H1 (cell line): ENCODE measurements at regions not wholly inside any gene's neighbourhood (a gene's known extent, or its start where the extent isn't known, plus 50 kb on each side); places are given as distances from the start of the nearest gene placed in this dataset.
A peak's percentile ranks its signal among the peaks of the same experiment; 100 is the strongest.

Source experiments
- CTCF ChIA-PET: fragments of 300-600 bp; sonication (Branson Sonifier 250); formaldehyde crosslinking; loops from one replicate; lab custom pipeline; 2021; ENCODE audit not compliant: partially characterized antibody; lab: Charles Lee
- POLR2A ChIA-PET: fragments of 300-600 bp; sonication (Branson Sonifier 250); formaldehyde crosslinking; loops from one replicate; lab custom pipeline; 2021; ENCODE audit warnings: inconsistent platforms; ENCODE audit not compliant: partially characterized antibody; lab: Charles Lee
- DNase-seq, 2 experiments: peaks; one replicate each; pipeline versions ENCODE4 v3.0.0 to v3.0.0-alpha.2; 2010 to 2022; ENCODE audit warnings: low spot score in 2 of 2, low read depth in 1 of 2, mixed read lengths in 1 of 2
- FAIRE-seq: peaks from 2 replicates; lab custom pipeline; 2011; peaks lifted over from hg19 to GRCh38; lab: Jason Lieb, UNC
- H2AFZ ChIP-seq: 2 replicates; pipeline ENCODE4 v1.8.1; 2012; ENCODE audit warnings: low read length, inconsistent platforms
- H2AK5ac ChIP-seq: 2 replicates; pipeline ENCODE4 v1.6.1; 2013; ENCODE audit warnings: low read depth, low read length
- H2BK120ac ChIP-seq: replicated peaks from 2 replicates; pipeline ENCODE3; 2013; ENCODE audit warnings: low read depth, low read length, inconsistent platforms
- H2BK12ac ChIP-seq: 2 replicates; pipeline ENCODE4 v1.6.1; 2013; ENCODE audit warnings: low read depth, low read length
- H2BK15ac ChIP-seq: 2 replicates; pipeline ENCODE4 v1.6.1; 2013; ENCODE audit warnings: low read length
- H2BK20ac ChIP-seq: 2 replicates; pipeline ENCODE4 v1.6.1; 2013; ENCODE audit warnings: low read length
- H2BK5ac ChIP-seq: 2 replicates; pipeline ENCODE4 v1.6.1; 2013; ENCODE audit warnings: low read depth, low read length
- H3K14ac ChIP-seq: 2 replicates; pipeline ENCODE4 v1.6.1; 2013; ENCODE audit warnings: inconsistent platforms; ENCODE audit not compliant: insufficient read length
- H3K18ac ChIP-seq: 2 replicates; pipeline ENCODE4 v1.6.1; 2013; ENCODE audit warnings: low read length; ENCODE audit errors: extremely low read depth
- H3K23ac ChIP-seq: 2 replicates; pipeline ENCODE4 v1.6.1; 2013; ENCODE audit warnings: inconsistent platforms; ENCODE audit not compliant: insufficient read length
- H3K23me2 ChIP-seq: 2 replicates; pipeline ENCODE4 v1.6.1; 2013; ENCODE audit warnings: low read depth, low read length
- H3K27ac ChIP-seq: 2 replicates; pipeline ENCODE4 v1.6.1; 2011; ENCODE audit warnings: low read depth, low read length, inconsistent platforms
- H3K27me3 ChIP-seq, 4 experiments: replicated peaks in 1 of 4; 1 replicate in 1 of 4; 2 replicates in 3 of 4; pipeline versions ENCODE4 v1.6.1 to v1.8.1; 2011 to 2013; ENCODE audit warnings: low read length in 3 of 4, mild to moderate bottlenecking in 3 of 4, inconsistent platforms in 2 of 4, mixed read lengths in 2 of 4, moderate library complexity in 1 of 4; ENCODE audit not compliant: control insufficient read depth in 3 of 4, insufficient read depth in 3 of 4; ENCODE audit errors: extremely low read depth in 1 of 4
- H3K36me3 ChIP-seq, 4 experiments: 2 replicates each; pipeline versions ENCODE4 v1.6.1 to v1.8.1; 2011 to 2013; ENCODE audit warnings: mild to moderate bottlenecking in 4 of 4, low read length in 3 of 4, moderate library complexity in 2 of 4, control low read depth in 1 of 4, inconsistent platforms in 1 of 4; ENCODE audit not compliant: insufficient read depth in 4 of 4, control insufficient read depth in 2 of 4
- H3K4ac ChIP-seq: replicated peaks from 2 replicates; pipeline ENCODE3; 2013; ENCODE audit warnings: low read length, low read depth, mixed read lengths, inconsistent platforms; ENCODE audit not compliant: insufficient read length
- H3K4me1 ChIP-seq, 4 experiments: replicated peaks in 1 of 4; 1 replicate in 1 of 4; 2 replicates in 3 of 4; pipeline versions ENCODE4 v1.6.1 to v1.8.1; 2011 to 2013; ENCODE audit warnings: low read length in 3 of 4, inconsistent platforms in 2 of 4, mixed read lengths in 1 of 4; ENCODE audit not compliant: insufficient read depth in 4 of 4, control insufficient read depth in 3 of 4
- H3K4me2 ChIP-seq, 2 experiments: 2 replicates each; pipeline versions ENCODE4 v1.6.1 to v1.8.1; 2011 to 2013; ENCODE audit warnings: low read depth in 2 of 2, low read length in 2 of 2, control low read depth in 1 of 2, inconsistent platforms in 1 of 2, mild to moderate bottlenecking in 1 of 2; ENCODE audit not compliant: insufficient read depth in 1 of 2
- H3K4me3 ChIP-seq, 4 experiments: fragments of 200-600, 300-600 bp in 1 of 4; sonication (generic), shearing (Covaris generic), sonication (Bioruptor Twin) in 1 of 4; 2 replicates each; pipeline versions ENCODE4 v1.5.1 to v1.8.1; 2011 to 2016; ENCODE audit warnings: low read length in 4 of 4, low read depth in 3 of 4, control low read depth in 2 of 4, inconsistent platforms in 2 of 4, mild to moderate bottlenecking in 2 of 4, mixed read lengths in 1 of 4, moderate library complexity in 1 of 4; ENCODE audit not compliant: insufficient read depth in 2 of 4; ENCODE audit errors: extremely low read depth in 1 of 4
- H3K56ac ChIP-seq: replicated peaks from 2 replicates; pipeline ENCODE3; 2013; ENCODE audit warnings: low read depth, mild to moderate bottlenecking, mixed read lengths, low read length, inconsistent platforms; ENCODE audit not compliant: insufficient read length
- H3K79me1 ChIP-seq: 2 replicates; pipeline ENCODE4 v1.6.1; 2013; ENCODE audit warnings: low read depth, low read length, control low read depth
- H3K79me2 ChIP-seq, 2 experiments: 2 replicates each; pipeline versions ENCODE4 v1.6.1 to v1.8.1; 2012 to 2013; ENCODE audit warnings: low read length in 2 of 2, mild to moderate bottlenecking in 2 of 2, inconsistent platforms in 1 of 2; ENCODE audit not compliant: insufficient read depth in 2 of 2, control insufficient read depth in 1 of 2
- H3K9ac ChIP-seq, 4 experiments: replicated peaks in 1 of 4; 1 replicate in 1 of 4; 2 replicates in 3 of 4; pipeline versions ENCODE4 v1.6.1 to v1.8.1; 2011 to 2013; ENCODE audit warnings: low read depth in 3 of 4, low read length in 3 of 4, control low read depth in 2 of 4, mild to moderate bottlenecking in 2 of 4, moderate library complexity in 2 of 4, inconsistent platforms in 1 of 4; ENCODE audit errors: extremely low read depth in 1 of 4
- H3K9me3 ChIP-seq, 2 experiments: 2 replicates each; pipeline versions ENCODE4 v1.6.1 to v1.8.1; 2012 to 2013; ENCODE audit warnings: mild to moderate bottlenecking in 2 of 2, moderate library complexity in 2 of 2, control low read depth in 1 of 2, inconsistent platforms in 1 of 2, low read depth in 1 of 2, low read length in 1 of 2, mixed read lengths in 1 of 2; ENCODE audit not compliant: insufficient read depth in 2 of 2
- H4K20me1 ChIP-seq, 2 experiments: replicated peaks in 1 of 2; 2 replicates each; pipeline versions ENCODE3 to v1.8.1; 2011 to 2013; ENCODE audit warnings: inconsistent platforms in 2 of 2, low read length in 2 of 2, mild to moderate bottlenecking in 1 of 2; ENCODE audit not compliant: insufficient read depth in 2 of 2, control insufficient read depth in 1 of 2
- H4K5ac ChIP-seq: 2 replicates; pipeline ENCODE4 v1.6.1; 2013; ENCODE audit warnings: low read length, low read depth, mixed read lengths, inconsistent platforms; ENCODE audit not compliant: insufficient read length
- H4K8ac ChIP-seq: 2 replicates; pipeline ENCODE4 v1.8.0; 2013; ENCODE audit warnings: mild to moderate bottlenecking, moderate library complexity, low read length, inconsistent platforms; ENCODE audit not compliant: insufficient read depth; ENCODE audit errors: extremely low read depth
- H4K91ac ChIP-seq: replicated peaks from 2 replicates; pipeline ENCODE3; 2013; ENCODE audit warnings: low read length, mixed read lengths, inconsistent platforms; ENCODE audit not compliant: insufficient read length
- CEBPB ChIP-seq: IDR thresholded peaks from 2 replicates; pipeline ENCODE4 v1.6.1; 2012; ENCODE audit warnings: low read depth, low read length
- SIRT6 ChIP-seq: IDR thresholded peaks from one replicate; pipeline ENCODE4 v1.7.1; 2012; ENCODE audit warnings: low read length, inconsistent platforms
- WGBS, 2 experiments: shearing (Covaris generic) in 1 of 2; methylation state at CpG; one replicate each; pipeline versions ENCODE4 v1.1.6 to v1.1.7; 2013 to 2015; ENCODE audit warnings: low lambda C conversion rate in 2 of 2, mixed read lengths in 2 of 2, inconsistent platforms in 1 of 2, low coverage in 1 of 2, missing lambda C conversion rate in 1 of 2; ENCODE audit not compliant: insufficient replicate concordance in 2 of 2, insufficient coverage in 1 of 2, insufficient read length in 1 of 2; ENCODE audit errors: extremely low coverage in 1 of 2, missing lambda C conversion rate in 1 of 2; 5-methylcytosine and 5-hydroxymethylcytosine counted together

DNA sequence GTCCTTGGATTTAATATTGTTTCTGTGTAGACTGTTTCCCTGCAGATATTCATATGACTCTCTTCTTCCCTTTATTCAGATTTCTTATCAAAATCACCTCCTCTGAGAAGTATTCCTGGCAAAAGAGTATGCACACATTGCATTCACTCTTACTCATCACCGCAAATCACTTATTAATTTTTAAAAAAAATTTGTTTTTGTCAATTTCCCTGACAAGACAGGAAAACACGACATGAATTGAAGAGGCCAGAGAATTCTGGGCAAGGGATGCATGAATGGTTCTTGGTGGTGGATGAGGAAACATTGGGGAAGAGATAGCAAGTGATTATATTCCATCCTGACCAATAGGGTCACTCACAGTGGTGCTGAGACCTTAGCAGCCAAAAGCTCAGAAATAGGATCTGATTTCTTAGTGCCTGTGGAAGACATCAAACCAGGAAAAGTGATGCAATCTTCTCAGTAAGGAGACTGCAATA, 522.5 kb upstream of the AGA start:
- no peak overlapping the region for H3K18ac ChIP-seq
- H4K91ac ChIP-seq: no peak overlapping the region
- no peaks in the 10 kb centered on the region for H3K9me3 ChIP-seq
- FAIRE-seq: no peak
- no peak overlapping the region for H2BK15ac ChIP-seq
- H2AFZ ChIP-seq: no peak overlapping the region
- no peak overlapping the region for H2BK120ac ChIP-seq
- ChIA-PET POLR2A (no interaction called here), CTCF (no interaction called here)
- H3K79me2 ChIP-seq: no peaks in the 10 kb centered on the region
- H2AK5ac ChIP-seq: no peak overlapping the region
- no peaks in the 10 kb centered on the region for H3K36me3 ChIP-seq
- WGBS, 2 experiments: 86% methylated on average over 2 of the region's 2 CpGs; no CpG with 5 or more reads in 1 of the 2 experiments
- no peak overlapping the region for H3K4me3 ChIP-seq
- H4K20me1 ChIP-seq: no peaks in the 10 kb centered on the region
- no peaks in the 10 kb centered on the region for H3K27me3 ChIP-seq
- H2BK20ac ChIP-seq: no peak overlapping the region
- H3K4ac ChIP-seq: no peak overlapping the region
- H3K79me1 ChIP-seq: no peaks in the 10 kb centered on the region
- DNase-seq: no peak
- no peak overlapping the region for H3K56ac ChIP-seq
- H3K23ac ChIP-seq: no peak overlapping the region
- no peaks in the 10 kb centered on the region for H3K23me2 ChIP-seq
- H3K4me1 ChIP-seq: no peaks in the 10 kb centered on the region
- H4K5ac ChIP-seq: no peak overlapping the region
- H3K4me2 ChIP-seq: no peak overlapping the region
- no peak overlapping the region for H2BK12ac ChIP-seq
- H2BK5ac ChIP-seq: no peak overlapping the region
- H3K14ac ChIP-seq: no peak overlapping the region
- H3K27ac ChIP-seq: no peak overlapping the region
- no peak overlapping the region for H4K8ac ChIP-seq
- no peak overlapping the region for H3K9ac ChIP-seq
- TF ChIP-seq SIRT6 (no peak), CEBPB (peak; percentile 46; the same call in 1 of the 2 replicates)
